GM10266 (cell line): ENCODE measurements at regions not wholly inside any gene's neighbourhood (a gene's known extent, or its start where the extent isn't known, plus 50 kb on each side); places are given as distances from the start of the nearest gene placed in this dataset.
A peak's percentile ranks its signal among the peaks of the same experiment; 100 is the strongest.

Experiments
- DNase-seq: peaks from one replicate; pipeline ENCODE4 v3.0.0; 2012; ENCODE audit errors: extremely low spot score
- CTCF ChIP-seq: IDR thresholded peaks from 2 replicates; pipeline ENCODE4 v1.5.1; 2012; ENCODE audit warnings: mild to moderate bottlenecking, low read depth; ENCODE audit not compliant: control insufficient read depth, insufficient read depth; ENCODE audit errors: missing control alignments

GRCh38 chrX:113539599-113540356 lies 699.1 kb upstream of the AMOT start:
- no peak for DNase-seq
- TF ChIP-seq CTCF, result no peak

- TF ChIP-seq CTCF, result no peak
- DNase-seq, result no peak
These were observed 688.9 kb upstream of the AMOT start for GRCh38 chrX:113529426-113530013.

GRCh38 chrX:113522814-113523213 lies 682.2 kb upstream of the AMOT start:
- DNase-seq, result peak; percentile 3
- TF ChIP-seq CTCF, result no peak

GRCh38 chrX:113514906-113515305 lies 674.3 kb upstream of the AMOT start:
- DNase-seq, result no peak
- TF ChIP-seq CTCF, result no peak

- DNase-seq, result no peak
- no peak for TF ChIP-seq CTCF
These were observed 672.2 kb upstream of the AMOT start for GRCh38 chrX:113512700-113513395.

GRCh38 chrX:113510586-113510985 lies 670.0 kb upstream of the AMOT start:
- TF ChIP-seq CTCF, result no peak
- no peak for DNase-seq

GRCh38 chrX:113492895-113493294 lies 652.3 kb upstream of the AMOT start:
- DNase-seq, result no peak
- TF ChIP-seq CTCF, result no peak
